K562 (cell line): ENCODE measurements at regions not wholly inside any gene's neighbourhood (a gene's known extent, or its start where the extent isn't known, plus 50 kb on each side); places are given as distances from the start of the nearest gene placed in this dataset.

ENCODE experiments used
- ATAC-seq: fragments of 200-7000 bp; cut with Tn5 transposase; 3 replicates; pipeline ENCODE4 v1.9.1; 2020; ENCODE audit warnings: moderate library complexity
- BruUV-seq: library from RNA; stranded (reverse); fragments of 400-500 nt; replicated peaks from 2 replicates; lab custom pipeline; 2021; lab: Mats Ljungman, UMichigan
- CTCF ChIA-PET: fragments of 300-600 bp; formaldehyde crosslinking; extraction: SDS; loops from one replicate; lab custom pipeline; 2021; ENCODE audit warnings: low intra/inter-chr PET ratio; lab: Yijun Ruan, JAX
- POLR2A ChIA-PET: fragments of 300-600, 350-650 bp; sonication (Branson Sonifier 250); formaldehyde crosslinking; extraction: SDS; loops from one replicate; lab custom pipeline; 2021; ENCODE audit warnings: antibody characterized with exemption, inconsistent platforms; lab: Yijun Ruan, JAX
- DNase-seq, 4 experiments: peaks; one replicate each; pipeline versions ENCODE4 v3.0.0 to v3.0.0-alpha.2; 2011 to 2018; ENCODE audit warnings: low spot score in 3 of 4, mixed read lengths in 3 of 4; ENCODE audit errors: extremely low read depth in 1 of 4
- FAIRE-seq: peaks from 2 replicates; lab custom pipeline; 2011; peaks lifted over from hg19 to GRCh38; lab: Jason Lieb, UNC
- H2AFZ ChIP-seq: 2 replicates; pipeline ENCODE4 v1.6.0; 2011; ENCODE audit warnings: low read depth, low read length, control low read depth, inconsistent platforms
- H3K27ac ChIP-seq: fragments of 200-600 bp; 3 replicates; pipeline ENCODE4 v1.8.0; 2011; ENCODE audit warnings: low read depth, mild to moderate bottlenecking, control low read depth, inconsistent platforms, low read length, moderate library complexity, mixed read lengths; ENCODE audit errors: extremely low read depth
- H3K27me3 ChIP-seq, 2 experiments: fragments of 300-600 bp in 1 of 2; 2 replicates in 1 of 2; 3 replicates in 1 of 2; pipeline versions ENCODE4 v1.6.0 to v1.8.0; 2011; ENCODE audit warnings: inconsistent platforms in 2 of 2, low read length in 2 of 2, mild to moderate bottlenecking in 1 of 2, mixed read lengths in 1 of 2, moderate library complexity in 1 of 2; ENCODE audit not compliant: control insufficient read depth in 2 of 2, insufficient read depth in 2 of 2
- H3K36me3 ChIP-seq: fragments of 300-600 bp; 3 replicates; pipeline ENCODE4 v1.8.0; 2011; ENCODE audit warnings: mild to moderate bottlenecking, low read length, inconsistent platforms; ENCODE audit not compliant: control insufficient read depth, insufficient read depth
- H3K4me1 ChIP-seq, 2 experiments: fragments of 200-600 bp in 1 of 2; replicated peaks in 1 of 2; 2 replicates in 1 of 2; 3 replicates in 1 of 2; pipeline versions ENCODE4 v1.5.1 to v1.8.0; 2011; ENCODE audit warnings: inconsistent platforms in 2 of 2, low read length in 2 of 2, mild to moderate bottlenecking in 1 of 2, mixed read lengths in 1 of 2, moderate library complexity in 1 of 2; ENCODE audit not compliant: control insufficient read depth in 2 of 2, insufficient read depth in 2 of 2
- H3K4me2 ChIP-seq: 2 replicates; pipeline ENCODE4 v1.6.1; 2011; ENCODE audit warnings: low read length, control low read depth, inconsistent platforms, mixed read lengths; ENCODE audit not compliant: insufficient read depth
- H3K4me3 ChIP-seq: fragments of 200-600 bp; sonication (generic), shearing (Covaris generic); 2 replicates; pipeline ENCODE4 v1.5.1; 2016; ENCODE audit warnings: control low read depth, inconsistent platforms
- H3K79me2 ChIP-seq: fragments of 200-600 bp; 3 replicates; pipeline ENCODE4 v1.8.0; 2011; ENCODE audit warnings: low read length, inconsistent platforms; ENCODE audit not compliant: control insufficient read depth, insufficient read depth
- H3K9ac ChIP-seq, 2 experiments: 2 replicates each; pipeline versions ENCODE4 v1.6.0 to v1.6.1; 2011; ENCODE audit warnings: low read depth in 2 of 2, low read length in 2 of 2, control low read depth in 1 of 2, inconsistent platforms in 1 of 2, mild to moderate bottlenecking in 1 of 2, mixed read lengths in 1 of 2; ENCODE audit not compliant: insufficient read depth in 1 of 2
- H3K9me1 ChIP-seq: one replicate; pipeline ENCODE4 v1.6.0; 2011; ENCODE audit warnings: inconsistent platforms, mild to moderate bottlenecking, low read length, moderate library complexity; ENCODE audit not compliant: control insufficient read depth, insufficient read depth
- H3K9me3 ChIP-seq: replicated peaks from 2 replicates; pipeline ENCODE4 v1.5.1; 2011; ENCODE audit warnings: low read depth, low read length, inconsistent platforms; ENCODE audit not compliant: control insufficient read depth, insufficient read depth
- H4K20me1 ChIP-seq: replicated peaks from 2 replicates; pipeline ENCODE4 v1.6.1; 2011; ENCODE audit warnings: low read length, inconsistent platforms, mixed read lengths; ENCODE audit not compliant: control insufficient read depth, insufficient read depth
- ARNT ChIP-seq, 2 experiments: fragments of 450-650 bp; IDR thresholded peaks; 2 replicates each; pipeline ENCODE4 v1.6.1; 2016; ENCODE audit warnings: mild to moderate bottlenecking in 1 of 2
- OTX1 ChIP-seq: fragments of 450-650 bp; formaldehyde crosslinking; IDR thresholded peaks from 2 replicates; pipeline ENCODE4 v1.4.0; 2022; ENCODE audit warnings: mild to moderate bottlenecking
- PML ChIP-seq: IDR thresholded peaks from 2 replicates; pipeline ENCODE4 v1.6.1; 2012; ENCODE audit warnings: low read length, inconsistent platforms
- POLR3A ChIP-seq: IDR thresholded peaks from 2 replicates; pipeline ENCODE4 v1.6.1; 2011; ENCODE audit warnings: borderline replicate concordance, mild to moderate bottlenecking, moderate library complexity; ENCODE audit not compliant: insufficient read length, insufficient read depth; ENCODE audit errors: extremely low read depth
- TGIF2 ChIP-seq: sonication (generic); formaldehyde crosslinking; IDR thresholded peaks from 2 replicates; pipeline ENCODE4 v1.8.1; 2022; ENCODE audit warnings: mild to moderate bottlenecking, missing genetic modification reagents, moderate library complexity
- TOE1 ChIP-seq, 2 experiments: fragments of 450-650 bp in 1 of 2; sonication (generic) in 1 of 2; formaldehyde crosslinking in 1 of 2; IDR thresholded peaks; 2 replicates each; pipeline versions ENCODE4 v1.7.1 to v1.8.0; 2016 to 2022; ENCODE audit warnings: borderline replicate concordance in 2 of 2, mild to moderate bottlenecking in 2 of 2, antibody characterized with exemption in 1 of 2, inconsistent platforms in 1 of 2, low read depth in 1 of 2, missing genetic modification reagents in 1 of 2, moderate library complexity in 1 of 2
- U2AF1 ChIP-seq: fragments of 200-400 bp; formaldehyde crosslinking; optimal IDR thresholded peaks from 2 replicates; pipeline ENCODE3; 2017; ENCODE audit warnings: mild to moderate bottlenecking, low read depth, low read length, moderate library complexity
- ZBTB2 ChIP-seq: fragments of 450-650 bp; IDR thresholded peaks from 2 replicates; pipeline ENCODE4 v1.6.1; 2016; ENCODE audit warnings: antibody characterized with exemption
- WGBS: fragments of 100-300 bp; shearing (Covaris generic); methylation state at CpG from one replicate; pipeline ENCODE4 v1.1.6; 2016; ENCODE audit warnings: low coverage, mixed read lengths; ENCODE audit not compliant: insufficient coverage; ENCODE audit errors: missing lambda C conversion rate; 5-methylcytosine and 5-hydroxymethylcytosine counted together
- in situ Hi-C: fragments of 300-500 bp; cut with MboI; formaldehyde crosslinking; loops from 4 replicates; pipeline ENCODE4 v1.15.0; 2018; ENCODE audit warnings: inconsistent platforms, mixed read lengths
- intact Hi-C: fragments of 100-400 bp; cut with micrococcal nuclease; formaldehyde crosslinking; loops from 2 replicates; pipeline ENCODE4 v1.14.2; 2022
- TF ChIP-seq, protein P1 (sequence below): fragments of 450-650 bp; formaldehyde crosslinking; IDR thresholded peaks from 2 replicates; pipeline ENCODE4 v1.4.0; 2020; ENCODE audit warnings: mild to moderate bottlenecking
- TF ChIP-seq, protein P2 (sequence below): fragments of 250-450 bp; sonication (Bioruptor Pico); IDR thresholded peaks from 2 replicates; pipeline ENCODE4 v1.8.0; 2021; ENCODE audit warnings: mild to moderate bottlenecking, moderate library complexity
- TF ChIP-seq, protein P3 (sequence below): IDR thresholded peaks from 2 replicates; pipeline ENCODE4 v1.6.1; 2012; ENCODE audit warnings: low read depth, low read length, improper control_type of control experiment, borderline replicate concordance
- TF ChIP-seq, protein P4 (sequence below): fragments of 200-800 bp; sonication (Bioruptor generic); IDR thresholded peaks from 2 replicates; pipeline ENCODE4 v1.6.1; 2017; ENCODE audit warnings: missing genetic modification characterization, missing compliant biosample characterization

GRCh38 chr5:27592231-27592630, 553.8 kb upstream of the CDH9 start:
- no peak for FAIRE-seq
- POLR2A ChIA-PET = no interaction called here
- in situ Hi-C loops (no loop called here), intact Hi-C loops (no loop called here)
- no peak overlapping the region for H3K4me3 ChIP-seq
- H3K79me2 ChIP-seq = no peaks in the 10 kb centered on the region
- no peaks in the 10 kb centered on the region; a peak in 1 of 5 replicates for H3K27me3 ChIP-seq
- 0% methylated on average over 1 of the region's 1 CpG for WGBS
- no peaks in the 10 kb centered on the region for H3K4me1 ChIP-seq
- H3K4me2 ChIP-seq = no peak overlapping the region
- CTCF ChIA-PET = no interaction called here
- no peaks in the 10 kb centered on the region; the same call in 1 of the 2 replicates for H3K9me3 ChIP-seq
- no peak overlapping the region for H3K9ac ChIP-seq
- no peaks in the 10 kb centered on the region for H4K20me1 ChIP-seq
- H3K27ac ChIP-seq = no peak overlapping the region
- H3K9me1 ChIP-seq = no peaks in the 10 kb centered on the region
- no peaks in the 10 kb centered on the region for H3K36me3 ChIP-seq
- no TSS peak for BruUV-seq
- no peak for ATAC-seq
- DNase-seq = no peak
- H2AFZ ChIP-seq = no peak overlapping the region
- TF ChIP-seq TOE1 (IDR thresholded peaks at IDR 0.05; ENCODE audit: borderline replicate concordance) (no peak), TOE1 (CRISPR knock-in tag; IDR thresholded peaks at IDR 0.05; ENCODE audit: borderline replicate concordance, low read depth) (no peak), U2AF1 (no peak), ZBTB2 (no peak), TGIF2 (no peak), POLR3A (no peak), ARNT (IDR thresholded peaks at IDR 0.05) (no peak), PML (no peak), OTX1 (no peak)
- TF ChIP-seq, protein P1, sequence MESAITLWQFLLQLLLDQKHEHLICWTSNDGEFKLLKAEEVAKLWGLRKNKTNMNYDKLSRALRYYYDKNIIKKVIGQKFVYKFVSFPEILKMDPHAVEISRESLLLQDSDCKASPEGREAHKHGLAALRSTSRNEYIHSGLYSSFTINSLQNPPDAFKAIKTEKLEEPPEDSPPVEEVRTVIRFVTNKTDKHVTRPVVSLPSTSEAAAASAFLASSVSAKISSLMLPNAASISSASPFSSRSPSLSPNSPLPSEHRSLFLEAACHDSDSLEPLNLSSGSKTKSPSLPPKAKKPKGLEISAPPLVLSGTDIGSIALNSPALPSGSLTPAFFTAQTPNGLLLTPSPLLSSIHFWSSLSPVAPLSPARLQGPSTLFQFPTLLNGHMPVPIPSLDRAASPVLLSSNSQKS (CRISPR knock-in tag) = no peak
- TF ChIP-seq, protein P2, sequence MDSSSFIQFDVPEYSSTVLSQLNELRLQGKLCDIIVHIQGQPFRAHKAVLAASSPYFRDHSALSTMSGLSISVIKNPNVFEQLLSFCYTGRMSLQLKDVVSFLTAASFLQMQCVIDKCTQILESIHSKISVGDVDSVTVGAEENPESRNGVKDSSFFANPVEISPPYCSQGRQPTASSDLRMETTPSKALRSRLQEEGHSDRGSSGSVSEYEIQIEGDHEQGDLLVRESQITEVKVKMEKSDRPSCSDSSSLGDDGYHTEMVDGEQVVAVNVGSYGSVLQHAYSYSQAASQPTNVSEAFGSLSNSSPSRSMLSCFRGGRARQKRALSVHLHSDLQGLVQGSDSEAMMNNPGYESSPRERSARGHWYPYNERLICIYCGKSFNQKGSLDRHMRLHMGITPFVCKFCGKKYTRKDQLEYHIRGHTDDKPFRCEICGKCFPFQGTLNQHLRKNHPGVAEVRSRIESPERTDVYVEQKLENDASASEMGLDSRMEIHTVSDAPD (CRISPR knock-in tag) = no peak
- TF ChIP-seq, protein P3, sequence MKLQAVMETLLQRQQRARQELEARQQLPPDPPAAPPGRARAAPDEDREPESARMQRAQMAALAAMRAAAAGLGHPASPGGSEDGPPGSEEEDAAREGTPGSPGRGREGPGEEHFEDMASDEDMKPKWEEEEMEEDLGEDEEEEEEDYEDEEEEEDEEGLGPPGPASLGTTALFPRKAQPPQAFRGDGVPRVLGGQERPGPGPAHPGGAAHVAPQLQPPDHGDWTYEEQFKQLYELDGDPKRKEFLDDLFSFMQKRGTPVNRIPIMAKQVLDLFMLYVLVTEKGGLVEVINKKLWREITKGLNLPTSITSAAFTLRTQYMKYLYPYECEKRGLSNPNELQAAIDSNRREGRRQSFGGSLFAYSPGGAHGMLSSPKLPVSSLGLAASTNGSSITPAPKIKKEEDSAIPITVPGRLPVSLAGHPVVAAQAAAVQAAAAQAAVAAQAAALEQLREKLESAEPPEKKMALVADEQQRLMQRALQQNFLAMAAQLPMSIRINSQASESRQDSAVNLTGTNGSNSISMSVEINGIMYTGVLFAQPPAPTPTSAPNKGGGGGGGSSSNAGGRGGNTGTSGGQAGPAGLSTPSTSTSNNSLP = no peak
- TF ChIP-seq, protein P4, sequence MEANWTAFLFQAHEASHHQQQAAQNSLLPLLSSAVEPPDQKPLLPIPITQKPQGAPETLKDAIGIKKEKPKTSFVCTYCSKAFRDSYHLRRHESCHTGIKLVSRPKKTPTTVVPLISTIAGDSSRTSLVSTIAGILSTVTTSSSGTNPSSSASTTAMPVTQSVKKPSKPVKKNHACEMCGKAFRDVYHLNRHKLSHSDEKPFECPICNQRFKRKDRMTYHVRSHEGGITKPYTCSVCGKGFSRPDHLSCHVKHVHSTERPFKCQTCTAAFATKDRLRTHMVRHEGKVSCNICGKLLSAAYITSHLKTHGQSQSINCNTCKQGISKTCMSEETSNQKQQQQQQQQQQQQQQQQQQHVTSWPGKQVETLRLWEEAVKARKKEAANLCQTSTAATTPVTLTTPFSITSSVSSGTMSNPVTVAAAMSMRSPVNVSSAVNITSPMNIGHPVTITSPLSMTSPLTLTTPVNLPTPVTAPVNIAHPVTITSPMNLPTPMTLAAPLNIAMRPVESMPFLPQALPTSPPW (CRISPR knock-in tag) = no peak
